Karpas-422 (cell line): ENCODE measurements at regions not wholly inside any gene's neighbourhood (a gene's known extent, or its start where the extent isn't known, plus 50 kb on each side); places are given as distances from the start of the nearest gene placed in this dataset.

ENCODE experiments used
- DNase-seq: peaks from one replicate; pipeline ENCODE4 v3.0.0-alpha.2; 2015
- H2AFZ ChIP-seq: fragments of 200-600 bp; sonication (generic); 2 replicates; pipeline ENCODE4 v1.6.1; 2014; ENCODE audit warnings: antibody characterized with exemption, low read length, mixed read lengths
- H3K27ac ChIP-seq: fragments of 200-600 bp; sonication (generic); 2 replicates; pipeline ENCODE4 v1.5.1; 2014; ENCODE audit warnings: mild to moderate bottlenecking, low read length, moderate library complexity
- H3K27me3 ChIP-seq: fragments of 200-600 bp; sonication (generic); 2 replicates; pipeline ENCODE4 v1.6.1; 2014; ENCODE audit warnings: low read length, mixed read lengths
- H3K36me3 ChIP-seq: fragments of 200-600 bp; sonication (generic); 2 replicates; pipeline ENCODE4 v1.6.1; 2014; ENCODE audit warnings: low read length, mixed read lengths; ENCODE audit not compliant: insufficient read depth
- H3K4me1 ChIP-seq: fragments of 200-600 bp; sonication (generic); 2 replicates; pipeline ENCODE4 v1.6.1; 2014; ENCODE audit warnings: mild to moderate bottlenecking, low read length, mixed read lengths
- H3K4me2 ChIP-seq: fragments of 200-600 bp; sonication (generic); 2 replicates; pipeline ENCODE4 v1.6.1; 2014; ENCODE audit warnings: low read length, low read depth, mild to moderate bottlenecking; ENCODE audit not compliant: poor library complexity, severe bottlenecking
- H3K4me3 ChIP-seq: fragments of 200-600 bp; sonication (generic); 2 replicates; pipeline ENCODE4 v1.5.1; 2014; ENCODE audit warnings: mild to moderate bottlenecking, antibody characterized with exemption, low read length, mixed read lengths
- H3K79me2 ChIP-seq: fragments of 200-600 bp; sonication (generic); 2 replicates; pipeline ENCODE4 v1.6.1; 2014; ENCODE audit warnings: mild to moderate bottlenecking, low read length, mixed read lengths
- H3K9ac ChIP-seq: fragments of 200-600 bp; sonication (generic); 2 replicates; pipeline ENCODE4 v1.6.0; 2014; ENCODE audit warnings: low read length
- H3K9me2 ChIP-seq: fragments of 200-600 bp; sonication (generic), shearing (Covaris generic); replicated peaks from 2 replicates; pipeline ENCODE4 v1.6.0; 2014; ENCODE audit warnings: mild to moderate bottlenecking, low read length, moderate library complexity; ENCODE audit not compliant: insufficient read depth
- H3K9me3 ChIP-seq: fragments of 300-700, 200-600 bp; sonication (generic); 2 replicates; pipeline ENCODE4 v1.6.1; 2014; ENCODE audit warnings: low read length, mixed read lengths
- H4K20me1 ChIP-seq: fragments of 200-600 bp; sonication (generic); 2 replicates; pipeline ENCODE4 v1.6.1; 2014; ENCODE audit warnings: mild to moderate bottlenecking, antibody characterized with exemption, low read length, low read depth; ENCODE audit not compliant: insufficient read depth

DNA sequence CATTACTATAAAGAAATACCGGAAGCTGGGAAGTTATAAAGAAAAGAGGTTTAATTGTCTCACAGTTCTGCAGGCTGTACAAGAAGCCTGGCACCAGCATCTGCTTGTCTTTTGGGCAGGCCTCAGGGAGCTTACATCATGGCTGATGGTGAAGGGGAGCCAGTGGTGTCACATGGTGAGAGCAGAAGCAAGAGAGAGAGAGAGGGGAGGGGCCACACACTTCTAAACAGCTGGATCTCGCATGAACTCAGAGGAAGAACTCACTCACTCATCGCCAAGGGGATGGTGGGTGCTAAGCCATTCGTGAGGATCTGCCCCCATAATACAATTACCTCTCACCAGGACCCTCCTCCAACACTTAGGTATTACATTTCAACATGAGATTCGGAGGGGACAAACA, 51.8 kb upstream of the ANKRD34C start:
- no peak overlapping the region for H3K4me2 ChIP-seq
- no peak overlapping the region for H3K27ac ChIP-seq
- H3K9me2 ChIP-seq, result no peaks in the 10 kb centered on the region
- peaks cover 8% of the 10 kb centered on the region; the same call in 1 of the 2 replicates for H3K27me3 ChIP-seq
- H3K36me3 ChIP-seq, result no peaks in the 10 kb centered on the region
- no peaks in the 10 kb centered on the region for H4K20me1 ChIP-seq
- H3K9ac ChIP-seq, result no peak overlapping the region
- H3K9me3 ChIP-seq, result peaks cover 14% of the 10 kb centered on the region
- no peaks in the 10 kb centered on the region for H3K4me1 ChIP-seq
- H3K79me2 ChIP-seq, result no peaks in the 10 kb centered on the region
- H3K4me3 ChIP-seq, result no peak overlapping the region
- no peak overlapping the region for H2AFZ ChIP-seq
- no peak for DNase-seq

DNA sequence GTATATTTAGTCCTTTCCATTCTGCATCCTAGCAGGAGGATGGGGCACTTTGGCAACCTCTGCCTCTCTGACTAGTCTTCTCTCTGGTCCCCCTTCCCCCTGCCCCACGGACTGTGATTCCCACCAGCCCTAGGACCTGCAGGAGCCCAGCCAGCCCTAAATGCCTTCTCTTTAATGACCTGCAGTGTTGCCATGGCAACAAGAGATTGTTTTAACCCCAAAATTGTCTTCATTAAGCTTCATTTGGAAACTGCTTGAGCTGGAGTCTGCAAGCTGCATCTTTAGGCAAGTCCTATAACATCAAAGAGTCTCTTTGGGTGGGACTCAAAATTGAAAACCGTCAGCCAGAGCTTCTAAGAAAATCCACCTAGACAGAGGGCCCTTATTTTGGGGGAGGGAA, 59.7 kb upstream of the ANKRD34C start:
- H3K4me3 ChIP-seq, result no peak overlapping the region
- no peak overlapping the region for H3K4me2 ChIP-seq
- H3K9me3 ChIP-seq, result peaks cover under 1% of the 10 kb centered on the region; the same call in 1 of the 2 replicates
- H4K20me1 ChIP-seq, result no peaks in the 10 kb centered on the region
- no peaks in the 10 kb centered on the region for H3K36me3 ChIP-seq
- H3K27ac ChIP-seq, result no peak overlapping the region
- H3K4me1 ChIP-seq, result no peaks in the 10 kb centered on the region
- 0 out of 2 replicates have a peak, but pooled peaks cover 3% of the 10 kb centered on the region for H3K27me3 ChIP-seq
- no peaks in the 10 kb centered on the region for H3K79me2 ChIP-seq
- no peak overlapping the region for H2AFZ ChIP-seq
- DNase-seq, result no peak
- H3K9ac ChIP-seq, result no peak overlapping the region
- no peaks in the 10 kb centered on the region for H3K9me2 ChIP-seq

DNA sequence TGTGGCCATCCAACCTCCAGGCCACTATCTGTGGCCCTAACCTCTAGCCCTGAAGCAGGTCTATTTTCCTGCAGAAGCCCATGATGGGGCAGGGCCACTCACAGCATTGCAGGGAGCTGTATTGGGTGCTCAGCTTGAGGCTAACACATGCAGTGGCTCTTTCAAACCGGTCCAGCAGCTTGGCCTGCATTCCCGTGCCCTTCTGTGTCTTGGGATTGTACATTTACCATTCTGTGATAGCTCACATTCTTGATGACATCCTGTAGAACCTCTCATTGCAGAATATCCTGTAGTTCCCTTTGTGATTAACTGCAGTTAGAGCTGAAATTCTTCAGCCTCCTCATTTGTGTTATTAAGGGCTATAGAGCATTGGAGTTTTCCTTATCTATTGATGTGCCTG, 60.8 kb upstream of the ANKRD34C start:
- no peak for DNase-seq
- Histone ChIP-seq H3K36me3 (no peaks in the 10 kb centered on the region), H3K79me2 (no peaks in the 10 kb centered on the region), H3K27ac (no peak overlapping the region), H4K20me1 (no peaks in the 10 kb centered on the region), H3K4me3 (no peak overlapping the region), H3K4me1 (no peaks in the 10 kb centered on the region), H3K9me2 (no peaks in the 10 kb centered on the region), H3K4me2 (no peak overlapping the region), H3K9me3 (no peaks in the 10 kb centered on the region), H3K9ac (no peak overlapping the region), H3K27me3 (no peaks in the 10 kb centered on the region), H2AFZ (no peak overlapping the region)

DNA sequence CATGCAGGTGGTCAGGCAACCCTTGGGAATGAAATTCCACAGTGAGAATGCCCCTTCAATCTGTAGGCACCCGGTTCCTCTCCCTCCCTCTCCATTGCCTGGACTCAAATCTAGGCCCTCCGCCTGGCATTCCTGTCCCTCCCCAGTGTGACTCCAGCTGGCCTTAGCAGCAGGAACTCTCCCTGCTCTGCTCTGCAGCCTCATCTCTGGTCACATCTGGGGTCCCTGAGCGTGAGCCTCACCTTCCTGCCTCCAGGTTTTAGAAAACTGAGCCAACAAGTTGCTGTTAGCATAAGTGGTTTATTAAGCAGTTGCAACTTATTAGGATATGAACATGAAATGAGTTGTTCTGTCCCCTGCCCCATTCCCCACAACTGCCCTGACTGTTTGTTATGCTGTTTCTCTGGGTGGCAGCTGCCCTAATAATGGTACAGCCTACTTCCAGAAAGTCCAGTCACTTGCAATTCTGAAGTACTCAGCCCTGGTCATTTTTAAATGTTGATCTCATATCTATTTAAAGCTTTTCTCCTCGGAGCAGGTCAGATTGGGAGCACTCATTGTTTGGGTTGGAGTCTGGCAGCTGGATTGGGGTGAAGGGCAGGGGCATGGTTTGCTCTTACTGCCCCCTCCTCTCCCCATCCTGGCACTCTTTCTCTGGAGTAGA, 63.0 kb upstream of the ANKRD34C start:
- Histone ChIP-seq H3K4me2 (no peak overlapping the region), H3K4me1 (no peaks in the 10 kb centered on the region), H3K27ac (no peak overlapping the region), H3K79me2 (no peaks in the 10 kb centered on the region), H4K20me1 (no peaks in the 10 kb centered on the region), H3K4me3 (no peak overlapping the region), H3K27me3 (no peaks in the 10 kb centered on the region), H3K36me3 (no peaks in the 10 kb centered on the region), H3K9me2 (no peaks in the 10 kb centered on the region), H2AFZ (no peak overlapping the region), H3K9ac (no peak overlapping the region), H3K9me3 (no peaks in the 10 kb centered on the region)
- DNase-seq, result no peak

DNA sequence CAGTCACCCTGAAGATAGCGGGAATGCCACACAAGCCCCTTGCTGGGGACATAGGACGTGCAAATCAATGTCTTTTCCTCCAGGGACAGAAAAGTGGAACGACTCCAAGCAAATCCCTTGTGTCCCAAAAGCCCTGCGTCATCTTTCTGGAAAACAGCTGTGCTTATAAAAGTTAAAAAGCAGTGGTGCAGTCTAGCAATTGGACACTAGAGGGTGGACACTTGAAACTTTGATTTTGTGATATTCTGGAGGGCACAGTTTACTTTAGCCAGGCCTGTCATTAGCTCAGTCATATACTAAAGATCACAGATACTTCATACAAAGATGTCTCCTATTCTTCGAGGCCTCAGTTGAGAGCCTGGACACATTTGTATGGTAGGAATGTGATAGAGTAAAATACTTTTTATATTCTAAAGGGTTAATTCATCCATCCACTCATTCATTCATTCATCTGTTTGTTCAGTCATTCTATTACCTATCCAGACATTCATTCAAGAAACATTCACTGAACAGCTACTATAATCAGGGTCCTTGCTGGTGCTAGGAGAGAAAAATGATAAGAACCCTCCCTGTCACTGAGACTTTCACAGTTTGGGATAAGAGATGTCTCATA, 63.8 kb upstream of the ANKRD34C start:
- H3K9me2 ChIP-seq, result no peaks in the 10 kb centered on the region
- no peaks in the 10 kb centered on the region for H3K27me3 ChIP-seq
- H3K9ac ChIP-seq, result no peak overlapping the region
- no peaks in the 10 kb centered on the region for H3K4me1 ChIP-seq
- no peak overlapping the region for H3K27ac ChIP-seq
- H3K9me3 ChIP-seq, result no peaks in the 10 kb centered on the region
- no peaks in the 10 kb centered on the region for H4K20me1 ChIP-seq
- no peak for DNase-seq
- H3K36me3 ChIP-seq, result no peaks in the 10 kb centered on the region
- no peaks in the 10 kb centered on the region for H3K79me2 ChIP-seq
- no peak overlapping the region for H2AFZ ChIP-seq
- H3K4me2 ChIP-seq, result no peak overlapping the region
- no peak overlapping the region for H3K4me3 ChIP-seq

DNA sequence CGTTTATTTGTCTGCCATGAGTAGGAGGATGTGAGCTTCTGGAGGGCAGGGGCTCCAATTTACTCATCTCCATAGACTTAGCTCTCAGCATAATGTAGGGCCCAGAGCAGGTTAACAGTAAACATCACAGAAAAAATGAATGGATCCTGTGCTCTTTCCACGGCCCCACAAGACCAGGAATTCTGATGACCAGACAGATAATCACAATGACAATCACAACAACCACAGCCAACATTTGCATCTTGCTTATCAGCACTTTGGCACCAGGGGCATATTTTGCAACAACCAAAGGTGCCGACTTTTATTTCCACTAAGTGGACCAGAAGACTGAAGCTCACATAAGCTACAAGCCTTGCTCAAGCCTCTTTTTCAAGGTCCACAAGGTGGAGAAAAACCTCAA, 68.9 kb upstream of the ANKRD34C start:
- Histone ChIP-seq H3K9me3 (no peaks in the 10 kb centered on the region), H3K4me3 (no peak overlapping the region), H2AFZ (no peak overlapping the region), H3K4me1 (no peaks in the 10 kb centered on the region), H3K27me3 (no peaks in the 10 kb centered on the region), H3K4me2 (no peak overlapping the region), H3K36me3 (no peaks in the 10 kb centered on the region), H4K20me1 (no peaks in the 10 kb centered on the region), H3K79me2 (no peaks in the 10 kb centered on the region), H3K27ac (no peak overlapping the region), H3K9me2 (no peaks in the 10 kb centered on the region), H3K9ac (no peak overlapping the region)
- DNase-seq, result no peak

DNA sequence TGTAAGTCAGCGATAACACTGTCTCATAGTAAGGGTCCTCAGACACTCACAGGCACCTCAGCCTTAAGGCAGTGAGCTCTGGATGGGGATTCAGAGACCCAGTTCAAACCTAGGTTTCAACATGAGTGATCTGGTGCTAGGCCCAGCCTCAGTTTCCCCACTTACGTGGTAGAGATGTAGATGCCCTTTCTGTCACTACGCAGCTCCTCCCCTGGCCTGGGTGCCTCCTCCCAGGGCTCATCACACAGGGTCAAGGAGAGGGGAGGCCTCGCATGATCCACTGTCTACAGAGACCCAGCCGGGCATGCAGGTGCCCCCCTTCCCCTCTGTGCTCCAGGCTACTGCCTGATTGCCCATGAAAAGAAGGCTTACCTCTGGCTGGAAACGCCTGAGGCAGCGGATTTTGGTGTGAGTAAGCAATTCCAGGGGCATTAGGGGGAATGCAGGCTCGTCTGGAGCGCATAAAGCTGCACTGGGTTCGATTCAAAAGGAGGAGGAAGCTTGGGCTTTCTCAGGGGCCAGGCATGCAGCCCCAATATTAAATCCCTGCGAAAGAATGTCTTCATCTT, 69.8 kb upstream of the ANKRD34C start:
- Histone ChIP-seq H2AFZ (no peak overlapping the region), H3K9ac (no peak overlapping the region), H3K4me1 (no peaks in the 10 kb centered on the region), H3K27me3 (no peaks in the 10 kb centered on the region), H3K79me2 (no peaks in the 10 kb centered on the region), H3K27ac (no peak overlapping the region), H4K20me1 (no peaks in the 10 kb centered on the region), H3K36me3 (no peaks in the 10 kb centered on the region), H3K4me3 (no peak overlapping the region), H3K9me2 (no peaks in the 10 kb centered on the region), H3K9me3 (no peaks in the 10 kb centered on the region), H3K4me2 (no peak overlapping the region)
- no peak for DNase-seq

DNA sequence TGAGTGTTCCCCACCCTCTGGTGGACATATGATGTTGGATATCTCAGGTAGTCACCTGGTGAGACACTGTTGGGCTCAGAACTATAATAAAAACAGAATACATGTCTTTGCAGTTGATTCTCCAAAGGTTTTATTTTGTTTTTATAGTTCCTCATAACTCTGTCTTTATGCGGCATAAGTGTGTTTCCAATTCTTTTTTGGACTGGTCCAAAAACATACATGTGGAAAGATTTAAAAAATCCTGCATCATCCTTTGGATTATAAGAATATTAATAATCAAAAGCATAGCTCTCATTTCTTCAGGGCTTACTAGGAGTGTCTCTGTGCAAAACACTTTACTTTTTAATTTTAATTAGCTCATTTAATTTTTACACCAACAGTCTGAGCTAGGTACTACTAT, 71.0 kb upstream of the ANKRD34C start:
- Histone ChIP-seq H3K27me3 (no peaks in the 10 kb centered on the region), H4K20me1 (no peaks in the 10 kb centered on the region), H3K9ac (no peak overlapping the region), H3K79me2 (no peaks in the 10 kb centered on the region), H3K4me3 (no peak overlapping the region), H3K36me3 (no peaks in the 10 kb centered on the region), H3K4me1 (no peaks in the 10 kb centered on the region), H2AFZ (no peak overlapping the region), H3K9me2 (no peaks in the 10 kb centered on the region), H3K27ac (no peak overlapping the region), H3K4me2 (no peak overlapping the region), H3K9me3 (no peaks in the 10 kb centered on the region)
- no peak for DNase-seq
